PC-9 (cell line): ENCODE measurements at regions not wholly inside any gene's neighbourhood (a gene's known extent, or its start where the extent isn't known, plus 50 kb on each side); places are given as distances from the start of the nearest gene placed in this dataset.

Source experiments
- CTCF ChIP-seq: fragments of 200-600 bp; sonication (generic); conservative IDR thresholded peaks from 2 replicates; pipeline ENCODE4 v1.6.1; 2017; ENCODE audit warnings: mixed run types, antibody characterized with exemption, mild to moderate bottlenecking, moderate library complexity
- EZH2 ChIP-seq: fragments of 200-600 bp; sonication (generic); IDR thresholded peaks from 2 replicates; pipeline ENCODE4 v1.8.0; 2017; ENCODE audit warnings: antibody characterized with exemption, low read depth

- TF ChIP-seq EZH2, result no peak
- no peak for TF ChIP-seq CTCF
Measured at GRCh38 chr7:109318136-109318535, 748.5 kb downstream of the DNAJB9 start.
